Activated T-cell treated with anti-CD3 and anti-CD28 coated beads for 48 hours (primary cell): ENCODE measurements at regions not wholly inside any gene's neighbourhood (a gene's known extent, or its start where the extent isn't known, plus 50 kb on each side); places are given as distances from the start of the nearest gene placed in this dataset.
"Not testable (repeated sequence)": the region's sequence is repeated elsewhere in the genome, so short reads cannot be mapped to it uniquely, and the experiment has no call there.

ENCODE experiments used
- DNase-seq: peaks from one replicate; pipeline ENCODE4 v3.0.0-alpha.2; 2020; ENCODE audit warnings: low read depth

- DNase-seq = not testable (repeated sequence)
Observed at GRCh38 chr4:123026015-123026414, 103.6 kb upstream of the NUDT6 start.

DNA sequence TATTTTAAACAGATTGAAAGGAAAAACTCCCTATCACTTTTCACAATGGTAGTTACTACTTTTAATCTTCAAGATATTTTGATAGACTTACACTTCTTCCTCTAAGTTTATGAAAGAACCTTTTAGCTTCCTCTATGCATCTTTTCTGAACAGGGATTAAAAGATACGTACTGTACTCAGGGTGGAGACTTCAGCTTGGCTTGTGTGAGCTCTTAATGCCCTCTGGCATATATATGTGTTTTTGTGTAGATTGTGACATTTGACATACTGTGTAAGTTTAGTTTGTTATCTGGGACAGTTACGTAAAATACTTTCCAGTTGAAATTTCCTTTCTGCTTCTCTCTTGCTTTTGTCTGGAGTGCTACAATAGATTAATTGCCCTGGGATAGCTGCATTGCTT lies 109.3 kb upstream of the NUDT6 start:
- no peak for DNase-seq

DNA sequence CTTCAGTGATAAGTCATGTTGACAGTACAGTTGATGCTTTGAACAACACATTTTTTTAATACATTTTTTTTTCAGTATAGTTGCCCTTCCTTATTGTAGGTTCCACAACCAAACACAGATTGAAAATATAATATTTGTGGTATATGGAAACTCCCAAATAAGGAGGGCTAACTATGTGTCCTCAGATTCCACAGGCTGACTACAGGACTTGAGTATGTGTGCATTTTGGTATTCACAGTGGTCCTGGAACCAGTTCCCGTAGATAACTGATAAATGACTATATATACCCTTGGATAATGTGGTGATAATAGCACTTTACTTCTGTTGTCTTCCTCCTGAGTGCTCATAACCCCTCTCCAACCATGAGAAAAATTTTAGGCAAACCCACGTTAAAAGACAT lies 111.6 kb upstream of the NUDT6 start:
- DNase-seq = no peak

DNA sequence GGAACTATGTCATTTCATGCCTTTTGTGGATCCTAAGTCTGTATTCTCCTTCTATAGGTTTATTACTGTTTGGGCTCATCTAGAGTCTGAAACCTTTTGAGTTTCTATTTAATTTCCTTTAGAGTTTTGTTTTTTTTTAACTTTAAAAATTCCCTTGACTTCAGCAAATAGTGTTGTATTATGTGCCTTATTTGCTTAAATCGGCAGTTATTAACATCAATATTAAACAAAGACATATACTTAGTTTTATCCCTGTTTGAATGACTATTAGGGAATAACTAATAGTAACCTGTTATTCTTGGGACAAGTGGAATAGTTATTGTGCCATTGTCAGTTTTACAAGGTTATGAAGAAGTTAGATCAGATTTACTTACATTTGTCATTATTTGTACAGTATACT lies 112.8 kb upstream of the NUDT6 start:
- no peak for DNase-seq

GRCh38 chr4:123037804-123038203 lies 115.4 kb upstream of the NUDT6 start:
- DNase-seq = no peak

GRCh38 chr4:123042095-123042494 lies 119.7 kb upstream of the NUDT6 start:
- DNase-seq = no peak

- no peak for DNase-seq
Observed at GRCh38 chr4:123043013-123043412, 120.6 kb upstream of the NUDT6 start.

DNA sequence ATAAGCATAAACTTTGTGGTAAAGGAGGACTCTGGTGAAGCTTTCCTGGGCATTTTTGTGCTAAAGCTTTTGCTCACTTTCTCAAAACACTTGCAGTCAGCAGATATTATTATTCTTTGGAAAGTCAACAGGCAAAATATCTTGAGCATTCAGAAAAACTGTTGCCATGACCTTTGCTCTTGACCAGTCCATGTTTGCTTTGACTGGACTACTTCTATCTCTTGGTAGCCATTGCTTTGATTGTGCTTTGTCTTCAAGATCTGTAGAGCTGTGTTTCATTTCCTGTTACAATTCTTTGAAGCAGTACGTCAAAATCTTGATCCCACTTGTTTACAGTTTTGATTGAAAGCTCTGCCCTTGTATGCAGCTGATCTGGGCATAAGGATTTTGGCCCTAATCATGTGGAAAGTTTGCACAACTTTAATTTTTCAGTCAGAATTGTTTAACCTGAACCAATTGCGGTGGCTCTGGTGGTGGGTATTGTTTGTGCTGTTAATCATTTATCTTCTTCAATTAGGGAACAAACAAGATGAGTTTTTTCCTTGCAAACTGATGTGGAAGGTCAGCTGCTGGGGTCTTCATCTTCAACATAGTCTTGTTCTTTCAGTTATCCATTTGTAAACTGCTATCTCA lies 121.5 kb upstream of the NUDT6 start:
- DNase-seq = no peak

- no peak for DNase-seq
Observed at GRCh38 chr4:123046096-123046495, 123.7 kb upstream of the NUDT6 start.

GRCh38 chr4:123050018-123050417 lies 127.6 kb upstream of the NUDT6 start:
- no peak for DNase-seq

DNA sequence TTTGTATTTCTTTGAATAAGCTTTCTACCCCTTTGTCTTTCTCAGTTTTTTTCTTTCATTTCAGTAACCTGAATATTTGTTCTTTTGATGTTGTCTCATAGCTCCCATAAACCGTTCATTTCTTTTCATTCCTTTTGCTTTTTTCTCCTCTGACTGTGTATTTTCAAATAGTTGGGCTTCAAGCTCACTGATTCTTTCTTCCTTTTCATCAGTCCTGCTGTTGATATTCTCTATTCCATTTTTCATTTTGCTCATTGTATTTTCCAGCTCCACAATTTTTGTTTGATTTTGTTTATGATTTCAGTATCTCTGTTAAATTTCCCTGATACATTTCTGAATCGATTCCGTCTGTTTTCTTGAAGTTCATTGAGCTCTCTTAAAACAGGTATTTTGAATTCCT lies 129.6 kb upstream of the NUDT6 start:
- DNase-seq = no peak

- no peak for DNase-seq
Observed at GRCh38 chr4:123055943-123056342, 133.5 kb upstream of the NUDT6 start.

DNA sequence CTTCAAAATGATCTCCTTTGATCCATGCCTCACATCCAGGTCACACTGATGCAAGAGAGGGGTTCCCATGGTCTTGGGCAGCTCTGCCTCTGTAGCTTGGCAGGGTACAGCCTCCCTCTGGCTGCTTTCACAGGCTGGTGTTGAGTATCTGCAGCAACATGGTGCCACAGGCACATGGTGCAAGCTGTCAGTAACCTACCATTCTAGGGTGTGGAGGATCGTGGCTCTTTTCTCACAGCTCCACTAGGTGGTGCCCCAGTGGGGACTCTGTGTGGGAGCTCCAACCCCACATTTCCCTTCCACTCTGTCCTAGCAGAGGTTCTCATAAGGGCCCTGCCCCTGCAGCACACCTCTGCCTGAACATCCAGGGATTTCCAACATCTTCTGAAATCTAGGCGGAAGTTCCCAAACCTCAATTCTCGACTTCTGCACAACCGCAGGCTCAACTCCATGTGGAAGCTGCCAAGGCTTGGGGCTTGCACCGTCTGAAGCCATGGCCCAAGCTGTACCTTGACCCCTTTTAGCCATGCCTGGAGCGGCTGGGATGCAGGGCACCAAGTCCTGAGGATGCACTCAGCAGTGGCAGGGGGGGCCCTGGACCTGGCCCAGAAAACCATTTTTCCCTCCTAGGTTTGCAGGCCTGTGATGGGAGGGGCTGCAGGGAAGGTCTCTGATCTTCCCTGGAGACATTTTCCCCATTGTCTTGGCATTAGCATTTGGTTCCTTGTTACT lies 137.8 kb upstream of the NUDT6 start:
- DNase-seq = no peak

- no peak for DNase-seq
Observed at GRCh38 chr4:123064390-123064789, 142.0 kb upstream of the NUDT6 start.

DNA sequence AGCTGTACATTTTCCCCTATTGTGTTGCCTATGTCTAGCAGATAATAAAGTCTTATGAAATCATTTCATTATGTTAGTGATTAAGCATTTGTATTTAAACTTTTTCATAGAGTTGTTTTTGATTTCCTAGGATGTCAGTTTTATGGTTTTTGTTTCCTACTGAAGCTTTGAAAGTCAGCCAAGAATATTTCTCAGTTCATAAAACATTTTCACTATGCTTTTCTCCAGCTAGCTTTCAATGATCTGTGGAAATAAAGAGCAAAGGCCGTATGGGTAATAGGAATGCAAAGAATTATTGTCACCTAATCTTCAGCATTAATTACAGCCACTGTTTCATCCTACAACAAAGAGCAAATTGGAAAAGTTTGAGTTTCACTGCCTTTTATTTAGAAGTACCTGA lies 145.7 kb upstream of the NUDT6 start:
- no peak for DNase-seq

- no peak for DNase-seq
Observed at GRCh38 chr4:123072060-123072459, 149.7 kb upstream of the NUDT6 start.

- DNase-seq = no peak
Observed at GRCh38 chr4:123073650-123074049, 151.3 kb upstream of the NUDT6 start.

GRCh38 chr4:123077330-123077729 lies 154.9 kb upstream of the NUDT6 start:
- no peak for DNase-seq

- no peak for DNase-seq
Observed at GRCh38 chr4:123081971-123082370, 159.6 kb upstream of the NUDT6 start.

- DNase-seq = no peak
Observed at GRCh38 chr4:123083646-123084045, 161.2 kb upstream of the NUDT6 start.

GRCh38 chr4:123088501-123088900 lies 166.1 kb upstream of the NUDT6 start:
- no peak for DNase-seq

GRCh38 chr4:123090886-123091285 lies 168.5 kb upstream of the NUDT6 start:
- no peak for DNase-seq

DNA sequence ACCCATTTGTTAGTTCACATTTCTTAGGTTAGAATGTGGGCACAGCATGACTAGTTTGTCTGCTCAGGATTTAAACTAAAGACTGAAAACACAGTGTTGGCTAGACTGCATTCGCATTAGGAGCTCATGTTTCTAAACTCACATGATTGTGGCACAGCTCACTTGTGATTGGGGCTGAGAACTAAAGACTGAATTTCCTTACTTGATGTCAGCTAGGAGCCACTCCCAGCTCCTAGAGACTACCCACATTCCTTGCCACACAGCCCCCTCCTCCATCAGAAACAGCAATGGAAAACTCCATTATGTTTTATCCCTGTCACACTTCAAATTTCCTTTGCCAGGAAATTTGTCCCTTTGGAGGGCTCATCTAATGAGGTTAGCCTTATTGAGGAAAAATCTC lies 170.2 kb upstream of the NUDT6 start:
- no peak for DNase-seq

DNA sequence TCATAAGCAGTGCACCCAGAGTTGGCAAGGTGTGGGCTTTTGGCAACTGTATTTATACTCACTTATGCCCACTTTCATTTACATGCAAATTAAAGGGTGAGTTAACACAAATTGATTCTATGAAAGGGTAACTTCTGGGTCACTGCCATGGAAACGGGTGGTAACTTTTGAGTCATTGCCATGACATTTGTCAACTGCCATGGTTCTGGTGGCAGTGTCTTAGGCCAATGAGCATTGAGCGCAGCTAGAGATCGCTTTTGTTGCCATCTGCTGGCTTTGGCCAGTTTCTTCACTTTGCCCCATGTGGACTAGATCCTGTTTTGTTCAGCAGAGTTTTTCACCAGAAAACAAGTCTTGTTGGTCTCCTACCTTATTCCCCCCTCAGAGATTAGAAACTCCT lies 170.8 kb upstream of the NUDT6 start:
- DNase-seq = no peak
